ENCODE measurements at regions not wholly inside any gene's neighbourhood (a gene's known extent, or its start where the extent isn't known, plus 50 kb on each side); places are given as distances from the start of the nearest gene placed in this dataset.

GRCh38 chr16:50853329-50853728, 111.4 kb downstream of the CYLD start:
- H3K4me1 Mint-ChIP-seq: peaks cover 8% of the 10 kb centered on the region
- ChIA-PET CTCF (interaction anchor here (1.3 kb wide), 1 partner anchor 47 kb away, joined by 3 read pairs; no protein-coding TSS in a partner anchor), POLR2A (no interaction called here)
- DNase-seq (ENCODE audit: low spot score) (no peak), ATAC-seq (no peak)
- no peak overlapping the region for H3K4me3 Mint-ChIP-seq
- H3K27me3 Mint-ChIP-seq (ENCODE audit: low read depth): no peaks in the 10 kb centered on the region
- peaks cover 10% of the 10 kb centered on the region for H3K9me3 Mint-ChIP-seq
- no peaks in the 10 kb centered on the region for H3K36me3 Mint-ChIP-seq
- TF ChIP-seq SOX15 (CRISPR knock-in tag; IDR thresholded peaks at IDR 0.05) (no peak), PREB (CRISPR knock-in tag; IDR thresholded peaks at IDR 0.05; ENCODE audit: borderline replicate concordance) (no peak), ZNF281 (CRISPR knock-in tag; IDR thresholded peaks at IDR 0.05) (no peak), ELF4 (CRISPR knock-in tag; IDR thresholded peaks at IDR 0.05; ENCODE audit: low read depth) (no peak), CREB1 (CRISPR knock-in tag; IDR thresholded peaks at IDR 0.05) (no peak), USF1 (CRISPR knock-in tag; IDR thresholded peaks at IDR 0.05) (no peak), PRDM15 (CRISPR knock-in tag; IDR thresholded peaks at IDR 0.05) (no peak), NR3C1 (CRISPR knock-in tag; conservative IDR thresholded peaks at IDR 0.05; ENCODE audit: low read depth) (no peak), CREM (CRISPR knock-in tag; IDR thresholded peaks at IDR 0.05) (no peak), CTCF (IDR thresholded peaks at IDR 0.05) (no peak), NR2C2 (CRISPR knock-in tag; IDR thresholded peaks at IDR 0.05) (no peak), E2F1 (CRISPR knock-in tag; IDR thresholded peaks at IDR 0.05) (no peak)
- no peak overlapping the region for H3K27ac Mint-ChIP-seq

Data from WTC11 (cell line).